ENCODE measurements at regions not wholly inside any gene's neighbourhood (a gene's known extent, or its start where the extent isn't known, plus 50 kb on each side); places are given as distances from the start of the nearest gene placed in this dataset.
"Not testable (repeated sequence)": the region's sequence is repeated elsewhere in the genome, so short reads cannot be mapped to it uniquely, and the experiment has no call there.

DNA sequence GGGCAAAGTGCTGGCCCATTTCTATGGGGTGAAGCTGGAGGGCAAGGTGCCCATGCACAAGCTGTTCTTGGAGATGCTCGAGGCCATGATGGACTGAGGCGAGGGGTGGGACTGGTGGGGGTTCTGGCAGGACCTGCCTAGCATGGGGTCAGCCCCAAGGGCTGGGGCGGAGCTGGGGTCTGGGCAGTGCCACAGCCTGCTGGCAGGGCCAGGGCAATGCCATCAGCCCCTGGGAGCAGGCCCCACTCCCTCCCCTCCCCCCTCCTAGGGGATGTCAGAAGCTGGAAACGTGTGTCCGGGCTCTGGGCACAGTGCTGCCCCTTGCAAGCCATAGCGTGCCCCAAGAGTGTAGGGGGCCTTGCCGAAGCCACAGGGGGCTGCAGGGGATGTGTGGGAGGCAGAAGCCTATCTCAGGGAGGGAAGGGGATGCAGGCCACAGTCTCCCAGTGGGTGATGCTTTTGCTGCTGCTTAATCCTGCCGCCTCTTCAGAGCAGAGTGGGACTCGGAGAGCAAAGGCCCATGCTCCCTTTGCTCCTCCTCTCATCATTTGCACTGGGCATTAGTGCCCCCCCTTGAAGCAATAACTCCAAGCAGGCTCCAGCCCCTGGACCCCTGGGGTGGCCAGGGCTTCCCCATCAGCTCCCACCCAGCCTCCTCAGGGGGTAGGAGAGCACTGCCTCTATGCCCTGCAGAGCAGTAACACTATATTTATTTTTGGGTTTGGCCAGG, 85.2 kb downstream of the MRPL57 start:
- DNase-seq (ENCODE audit: low spot score): not testable (repeated sequence)

DNA sequence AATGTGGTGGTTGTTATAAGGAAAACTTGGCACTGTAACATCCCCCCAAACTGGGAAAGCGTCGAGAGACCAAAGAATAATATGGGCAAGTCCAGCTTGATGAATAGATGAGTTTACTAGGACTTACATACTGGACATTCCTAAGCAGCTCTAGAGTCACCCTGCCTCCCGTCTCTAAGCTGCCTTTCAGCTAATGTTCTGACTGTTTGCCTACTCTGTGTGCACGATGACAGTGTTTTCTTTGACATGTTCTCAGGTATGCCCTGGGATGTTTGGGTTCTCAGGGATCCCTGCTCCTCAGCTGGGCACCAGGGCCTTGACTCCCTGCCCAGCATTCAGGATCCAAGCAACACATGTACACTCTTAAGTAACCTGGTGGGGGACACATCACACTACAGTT, 87.5 kb downstream of the MRPL57 start:
- not testable (repeated sequence) for DNase-seq (ENCODE audit: low spot score)

DNA sequence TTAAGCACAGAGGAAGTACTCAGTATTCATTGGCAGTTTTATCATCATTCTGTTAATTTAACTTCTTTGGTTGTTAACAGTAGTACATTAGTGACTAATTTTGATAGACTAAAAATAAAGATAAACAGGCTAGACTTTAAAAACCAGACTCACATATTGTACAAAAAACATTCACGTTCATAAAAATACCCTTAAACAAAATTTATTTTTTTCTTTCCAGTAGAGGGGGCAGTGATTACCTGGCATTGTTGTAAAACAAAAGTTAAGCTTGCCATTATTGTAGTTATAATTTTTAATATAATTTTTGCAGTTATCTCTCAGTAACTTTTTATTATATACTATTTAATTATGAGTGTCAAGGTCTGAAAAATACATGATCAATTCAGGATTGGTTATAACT, 92.0 kb downstream of the MRPL57 start:
- not testable (repeated sequence) for DNase-seq (ENCODE audit: low spot score)

DNA sequence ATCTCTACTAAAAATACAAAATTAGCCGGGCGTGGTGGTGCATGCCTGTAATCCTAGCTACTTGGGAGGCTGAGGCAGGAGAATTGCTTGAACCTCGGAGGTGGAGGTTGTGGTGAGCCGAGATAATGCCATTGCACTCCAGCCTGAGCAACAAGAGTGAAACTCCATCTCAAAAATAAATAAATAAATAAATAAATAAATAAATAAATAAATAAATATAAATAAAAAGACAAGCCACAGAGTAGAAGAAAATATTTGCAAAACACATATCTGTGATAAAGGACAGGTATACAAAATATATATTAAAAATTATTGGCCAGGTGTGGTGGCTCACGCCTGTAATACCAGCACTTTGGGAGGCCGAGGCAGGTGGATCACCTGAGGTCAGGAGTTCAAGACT, 96.0 kb downstream of the MRPL57 start:
- DNase-seq (ENCODE audit: low spot score): not testable (repeated sequence)

GRCh38 chr13:21274457-21274856, 98.0 kb downstream of the MRPL57 start:
- DNase-seq (ENCODE audit: low spot score): not testable (repeated sequence)

DNA sequence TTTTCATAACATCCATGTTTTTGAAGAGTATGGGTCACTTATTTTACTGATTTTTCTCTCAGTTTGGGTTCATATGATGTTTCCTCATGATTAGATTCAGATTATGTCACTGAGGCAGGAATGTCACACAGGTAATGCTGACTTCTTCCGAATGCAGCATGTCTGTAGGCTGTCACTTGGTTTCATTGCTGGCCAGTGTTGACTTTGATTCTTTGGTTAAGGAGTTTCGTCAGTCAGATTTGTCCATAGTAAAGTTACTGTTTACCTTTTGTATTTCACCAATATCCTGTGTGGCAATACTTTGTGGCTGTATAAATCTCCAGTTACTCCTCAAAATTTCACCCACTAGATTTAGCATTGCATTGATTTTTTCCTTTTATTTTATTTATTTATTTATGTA, 105.6 kb downstream of the MRPL57 start:
- no peak for DNase-seq (ENCODE audit: low spot score)

DNA sequence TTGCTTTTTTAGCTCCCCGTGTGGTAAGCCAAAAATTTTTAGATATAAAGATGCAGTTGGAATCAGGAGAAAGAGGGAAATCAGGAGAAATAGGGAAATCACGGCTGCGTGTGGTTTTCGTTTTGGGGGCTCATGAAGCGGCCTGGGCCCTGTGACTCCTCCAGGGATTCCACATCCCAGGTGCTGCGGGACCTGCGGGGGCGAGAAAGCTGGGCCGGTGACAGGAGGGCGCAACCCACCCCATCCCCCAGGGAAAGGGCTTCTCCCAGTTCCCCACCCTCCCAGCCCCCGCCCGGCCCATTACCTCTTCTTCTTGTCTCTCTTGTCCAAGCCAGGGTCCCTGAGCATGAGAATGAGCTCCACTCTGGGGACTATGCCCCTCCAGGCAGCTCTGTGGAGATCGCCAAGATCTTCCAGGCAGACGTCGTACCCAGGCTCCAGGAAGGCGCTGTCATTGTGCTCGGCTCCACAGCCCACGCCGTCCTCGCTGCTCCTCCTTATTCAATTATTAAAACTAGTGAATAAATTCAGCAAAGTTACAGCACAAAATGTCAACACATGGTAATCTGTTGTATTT, 111.0 kb downstream of the MRPL57 start:
- DNase-seq (ENCODE audit: low spot score): no peak

DNA sequence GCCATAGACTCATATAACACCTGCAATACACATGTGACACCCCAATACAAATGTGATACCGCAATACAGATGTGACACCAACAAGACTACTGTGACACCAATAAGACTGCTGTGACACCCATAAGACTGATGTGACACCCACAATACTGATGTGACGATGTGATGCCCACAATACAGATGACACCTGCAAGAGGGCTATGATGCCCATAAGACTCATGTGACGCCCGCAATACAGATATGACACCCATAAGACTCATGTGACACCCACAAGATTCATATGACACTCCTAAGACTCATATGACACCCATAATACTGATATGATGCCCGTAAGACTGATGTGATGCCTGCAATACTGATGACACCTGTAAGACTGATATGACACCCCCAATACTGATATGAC, 113.0 kb downstream of the MRPL57 start:
- no peak for DNase-seq (ENCODE audit: low spot score)

DNA sequence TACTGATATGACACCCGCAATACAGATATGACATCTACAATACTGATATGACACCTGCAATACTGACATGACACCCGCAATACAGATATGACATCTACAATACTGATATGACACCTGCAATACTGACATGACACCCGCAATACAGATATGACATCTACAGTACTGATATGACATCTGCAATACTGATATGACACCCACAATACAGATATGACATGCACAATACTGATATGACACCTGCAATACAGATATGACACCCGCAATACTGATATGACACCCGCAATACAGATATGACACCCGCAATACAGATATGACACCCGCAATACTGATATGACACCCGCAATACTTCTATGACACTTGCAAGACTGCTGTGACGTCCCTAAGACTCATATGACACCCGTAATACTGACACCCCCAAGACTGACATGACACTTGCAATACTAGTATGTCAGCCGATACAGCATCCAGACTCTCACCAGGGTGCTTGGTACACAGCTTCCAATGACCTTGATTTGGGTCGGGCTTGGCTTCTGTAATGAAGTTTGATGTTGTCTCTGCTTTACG, 114.1 kb downstream of the MRPL57 start:
- not testable (repeated sequence) for DNase-seq (ENCODE audit: low spot score)

DNA sequence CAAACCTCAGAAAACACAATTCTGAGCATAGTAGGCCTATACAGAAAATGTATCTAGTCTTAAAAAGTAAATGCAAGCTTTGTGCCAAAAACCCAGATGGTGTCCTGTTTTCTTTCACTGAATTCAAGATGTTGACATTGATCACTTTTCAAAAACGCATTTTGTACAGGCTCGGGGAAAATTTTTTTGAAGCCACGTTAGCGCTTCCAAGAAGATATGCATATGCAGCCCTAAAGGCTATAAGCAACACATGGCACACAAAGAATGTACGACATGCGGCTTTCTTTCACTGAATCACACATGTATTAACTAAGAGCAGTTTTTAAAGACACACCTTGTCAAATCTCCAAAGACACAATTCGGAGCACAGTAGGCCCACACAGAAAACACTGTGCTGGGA, 115.4 kb downstream of the MRPL57 start:
- DNase-seq (ENCODE audit: low spot score): no peak

- peak; percentile 22 for DNase-seq (ENCODE audit: low spot score)
Observed at GRCh38 chr13:21296991-21297390, 120.5 kb downstream of the MRPL57 start.

DNA sequence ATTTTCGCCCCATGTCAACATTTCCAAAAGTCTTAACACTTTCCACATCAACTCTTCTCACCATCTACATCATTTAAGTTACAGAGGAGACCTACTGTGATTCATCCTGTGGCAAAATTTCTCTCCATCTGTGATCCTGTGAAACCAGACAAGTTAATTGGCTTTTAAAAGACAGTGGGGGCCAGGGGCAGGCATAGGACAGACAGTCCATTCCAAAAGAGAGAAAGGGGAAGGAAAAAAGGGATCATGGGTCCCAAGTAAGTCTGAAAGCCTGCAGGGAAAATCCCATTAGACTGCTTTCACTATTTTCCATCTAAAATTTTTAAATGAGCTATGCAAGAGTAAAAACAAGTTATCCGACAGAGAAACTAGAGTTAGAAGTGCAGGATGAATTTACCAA, 121.0 kb downstream of the MRPL57 start:
- DNase-seq (ENCODE audit: low spot score): no peak

DNA sequence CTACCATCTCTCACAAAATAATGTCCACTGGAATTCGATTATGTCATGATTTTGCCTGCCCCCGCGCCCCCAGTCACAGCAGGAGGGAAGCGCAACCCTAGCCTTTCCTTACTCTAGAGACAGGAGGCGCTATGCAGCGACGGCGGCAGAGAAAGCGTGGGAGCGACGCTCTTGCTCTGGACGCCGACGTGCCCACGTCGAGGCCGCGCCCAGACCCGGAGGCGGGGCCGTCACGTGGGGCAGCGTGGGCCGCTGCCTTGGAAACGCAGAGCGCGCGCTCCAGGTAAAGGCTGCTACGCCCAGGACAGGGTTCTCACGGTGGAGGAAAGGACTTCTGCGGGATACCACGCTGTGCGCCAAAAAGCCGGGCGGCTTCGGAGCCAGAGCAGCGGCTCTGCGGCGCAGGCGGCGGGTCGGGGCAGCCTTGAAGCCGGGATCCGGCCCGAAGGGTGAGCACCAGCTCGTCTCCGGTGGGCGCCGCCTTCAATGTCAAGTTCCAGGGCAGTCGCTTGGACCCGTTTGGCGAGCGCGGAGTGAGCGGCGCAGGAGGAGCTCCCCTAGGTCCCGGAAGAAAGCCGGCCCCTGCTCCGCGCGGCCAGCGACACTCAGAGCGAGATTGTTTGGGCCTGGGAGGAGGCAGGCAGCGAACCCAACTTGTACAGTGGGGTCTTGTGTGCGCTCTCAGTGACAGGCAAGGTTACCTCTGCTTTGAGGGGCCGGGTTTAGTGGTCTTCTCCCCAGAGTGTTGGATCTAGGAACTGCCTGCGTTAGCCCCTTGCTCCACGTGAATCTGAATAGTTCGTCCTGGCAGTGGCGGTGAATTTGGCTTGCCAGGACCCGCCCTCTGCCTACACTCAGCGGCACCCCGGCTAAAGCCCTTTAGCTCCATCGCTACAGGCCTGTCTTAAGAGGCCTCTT, 121.7 kb downstream of the MRPL57 start:
- peak; percentile 73 for DNase-seq (ENCODE audit: low spot score)

DNA sequence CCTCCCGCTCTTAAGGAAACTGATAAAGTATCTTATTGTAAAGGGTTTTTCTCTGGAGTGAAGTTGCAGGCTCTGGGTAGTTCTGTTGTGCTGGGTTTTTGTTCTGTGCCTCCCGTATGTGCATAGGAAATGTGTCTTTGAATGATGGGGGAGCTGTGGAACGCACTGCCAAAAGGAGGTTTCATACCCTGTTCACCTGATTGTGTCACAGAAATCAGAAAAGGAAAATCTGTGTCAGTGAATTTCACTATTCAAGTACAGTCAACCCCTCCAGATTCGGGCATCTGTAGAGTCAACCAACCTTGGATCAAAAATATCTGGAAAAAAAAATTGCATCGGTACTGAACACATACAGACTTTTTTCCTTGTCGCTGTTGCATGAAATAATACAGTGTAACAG, 127.8 kb downstream of the MRPL57 start:
- DNase-seq (ENCODE audit: low spot score): no peak

DNA sequence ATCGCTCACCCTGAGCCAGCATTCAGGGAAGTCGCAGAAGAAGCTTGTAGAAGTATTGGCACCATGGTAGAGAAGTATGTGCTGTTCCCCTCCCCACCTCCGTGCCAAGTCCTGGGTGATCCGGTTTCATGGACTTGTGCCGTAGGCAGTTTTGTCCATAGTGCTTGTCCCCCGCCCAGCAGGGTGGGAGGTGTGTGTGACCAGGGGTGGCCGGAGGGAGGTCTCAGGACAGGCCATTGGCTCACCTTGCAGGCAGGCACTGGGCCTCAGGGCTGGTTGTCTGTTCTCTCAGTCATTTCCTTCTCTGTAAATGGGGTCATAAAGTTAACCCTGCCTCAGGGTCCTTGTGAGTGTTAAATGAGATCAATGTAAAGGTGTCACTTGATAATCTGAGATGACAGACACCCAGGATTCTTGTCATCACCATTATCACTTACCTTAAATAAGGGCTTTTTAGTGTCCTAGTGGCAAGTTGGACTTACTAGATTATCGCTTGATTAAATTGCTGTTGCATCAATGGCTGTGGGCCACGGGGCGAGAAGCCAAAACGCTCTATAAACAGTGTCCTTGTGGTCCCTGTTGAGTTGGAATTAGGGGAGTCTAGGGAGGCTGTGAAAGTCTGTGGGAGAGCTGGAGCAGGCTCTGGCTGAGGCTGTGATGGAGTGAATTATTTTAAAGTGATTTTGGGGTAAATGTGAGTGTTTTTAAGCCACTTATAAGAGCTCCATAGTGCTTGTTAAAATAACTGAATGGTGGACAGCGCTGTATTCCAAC, 130.0 kb downstream of the MRPL57 start:
- DNase-seq (ENCODE audit: low spot score): not testable (repeated sequence)

GRCh38 chr13:21307158-21307557, 130.7 kb downstream of the MRPL57 start:
- DNase-seq (ENCODE audit: low spot score): not testable (repeated sequence)

- DNase-seq (ENCODE audit: low spot score): no peak
Observed at GRCh38 chr13:21308906-21309305, 132.4 kb downstream of the MRPL57 start.

- DNase-seq (ENCODE audit: low spot score): no peak
Observed at GRCh38 chr13:21309542-21310172, 133.2 kb downstream of the MRPL57 start.

GRCh38 chr13:21310220-21310619, 133.8 kb downstream of the MRPL57 start:
- DNase-seq (ENCODE audit: low spot score): no peak

DNA sequence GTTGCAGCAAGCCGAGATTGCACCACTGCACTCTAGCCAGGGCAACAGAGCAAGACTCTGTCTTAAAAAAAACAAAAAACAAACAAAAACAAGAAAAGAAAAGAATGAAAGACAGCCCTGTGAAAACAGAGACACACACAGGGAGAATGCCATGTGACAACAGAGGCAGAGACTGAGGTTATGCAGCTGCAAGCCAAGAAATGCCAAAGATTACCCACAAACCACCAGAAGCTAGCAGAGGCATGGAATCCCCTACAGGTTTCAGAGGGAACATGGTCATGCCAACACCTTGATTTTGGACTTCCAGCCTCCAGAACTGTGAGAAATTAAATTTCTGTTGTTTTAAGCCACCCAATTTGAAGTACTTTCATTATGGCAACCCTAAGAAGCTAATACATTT, 138.5 kb downstream of the MRPL57 start:
- DNase-seq (ENCODE audit: low spot score): not testable (repeated sequence)

DNA sequence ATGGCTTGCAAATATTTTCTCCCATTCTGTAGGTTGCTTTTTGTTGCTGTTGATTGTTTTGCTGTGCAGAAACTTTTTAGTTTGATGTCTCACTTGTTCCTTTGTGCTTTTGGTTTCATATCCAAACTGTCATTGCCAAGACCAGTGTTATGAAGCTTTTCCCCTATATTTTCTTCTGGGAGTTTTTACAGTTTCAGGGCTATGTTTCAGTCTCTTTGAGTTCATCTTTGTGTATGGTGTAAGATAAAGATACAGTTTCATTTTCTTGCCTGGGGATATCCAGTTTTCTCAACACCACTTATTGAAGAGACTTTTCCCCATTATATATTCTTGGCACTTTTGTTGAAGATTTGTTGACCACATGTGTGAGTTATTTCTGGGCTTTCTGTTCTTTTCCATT, 139.9 kb downstream of the MRPL57 start:
- no peak for DNase-seq (ENCODE audit: low spot score)
